SU-DHL-6 (cell line): ENCODE measurements at regions not wholly inside any gene's neighbourhood (a gene's known extent, or its start where the extent isn't known, plus 50 kb on each side); places are given as distances from the start of the nearest gene placed in this dataset.

Experiments
- H2AFZ ChIP-seq: fragments of 200-600 bp; sonication (generic); 2 replicates; pipeline ENCODE4 v1.6.1; 2014; ENCODE audit warnings: low read depth, mild to moderate bottlenecking, moderate library complexity, mixed read lengths, antibody characterized with exemption, low read length; ENCODE audit not compliant: severe bottlenecking
- H3F3A ChIP-seq: fragments of 200-600 bp; shearing (Covaris generic); 2 replicates; pipeline ENCODE4 v1.6.0; 2016; ENCODE audit warnings: antibody characterized with exemption, mild to moderate bottlenecking; ENCODE audit not compliant: insufficient read depth
- H3K27ac ChIP-seq: fragments of 200-600 bp; sonication (generic); 2 replicates; pipeline ENCODE4 v1.5.1; 2016; ENCODE audit warnings: low read depth, mild to moderate bottlenecking, low read length, moderate library complexity, mixed read lengths
- H3K27me3 ChIP-seq: fragments of 200-600 bp; sonication (generic), shearing (Covaris generic); 2 replicates; pipeline ENCODE4 v1.6.0; 2014; ENCODE audit warnings: mild to moderate bottlenecking, low read length
- H3K36me3 ChIP-seq: fragments of 200-600 bp; sonication (generic); 2 replicates; pipeline ENCODE4 v1.6.1; 2014; ENCODE audit warnings: mild to moderate bottlenecking, low read length, mixed read lengths
- H3K4me2 ChIP-seq: fragments of 300-600, 200-600 bp; shearing (Covaris generic), sonication (generic); 2 replicates; pipeline ENCODE4 v1.6.0; 2014; ENCODE audit warnings: low read length, low read depth, mild to moderate bottlenecking; ENCODE audit not compliant: poor library complexity, severe bottlenecking
- H3K4me3 ChIP-seq: fragments of 200-600 bp; sonication (generic); 2 replicates; pipeline ENCODE4 v1.5.1; 2014; ENCODE audit warnings: antibody characterized with exemption, low read length, mild to moderate bottlenecking, mixed read lengths; ENCODE audit not compliant: insufficient read depth, poor library complexity, severe bottlenecking
- H3K79me2 ChIP-seq: fragments of 200-600 bp; sonication (generic); 2 replicates; pipeline ENCODE4 v1.6.1; 2014; ENCODE audit warnings: mild to moderate bottlenecking, low read length, moderate library complexity; ENCODE audit not compliant: insufficient read depth
- H3K9ac ChIP-seq: fragments of 200-600 bp; sonication (generic); 2 replicates; pipeline ENCODE4 v1.7.0; 2014; ENCODE audit warnings: mild to moderate bottlenecking, low read length
- H3K9me2 ChIP-seq: fragments of 200-600 bp; sonication (generic); replicated peaks from 2 replicates; pipeline ENCODE4 v1.6.1; 2014; ENCODE audit warnings: low read length; ENCODE audit not compliant: insufficient read depth
- H3K9me3 ChIP-seq: fragments of 200-600 bp; sonication (generic); 2 replicates; pipeline ENCODE4 v1.6.1; 2014; ENCODE audit warnings: low read length, mixed read lengths; ENCODE audit not compliant: insufficient read depth
- H4K20me1 ChIP-seq: fragments of 200-600 bp; sonication (generic); 2 replicates; pipeline ENCODE4 v1.6.1; 2014; ENCODE audit warnings: low read depth, mild to moderate bottlenecking, antibody characterized with exemption, low read length, moderate library complexity, mixed read lengths
- EZH2phosphoT487 ChIP-seq: fragments of 200-600 bp; sonication (generic), shearing (Covaris generic); conservative IDR thresholded peaks from 2 replicates; pipeline ENCODE4 v1.6.1; 2018; ENCODE audit warnings: mild to moderate bottlenecking, antibody characterized with exemption, low read length, moderate library complexity, mixed read lengths
- TF ChIP-seq, protein P1 (sequence below): fragments of 200-600 bp; sonication (generic); IDR thresholded peaks from one replicate; pipeline ENCODE4 v1.5.1; 2017; ENCODE audit warnings: antibody characterized with exemption, mild to moderate bottlenecking, low read length, moderate library complexity; ENCODE audit not compliant: insufficient read depth, poor library complexity, severe bottlenecking

DNA sequence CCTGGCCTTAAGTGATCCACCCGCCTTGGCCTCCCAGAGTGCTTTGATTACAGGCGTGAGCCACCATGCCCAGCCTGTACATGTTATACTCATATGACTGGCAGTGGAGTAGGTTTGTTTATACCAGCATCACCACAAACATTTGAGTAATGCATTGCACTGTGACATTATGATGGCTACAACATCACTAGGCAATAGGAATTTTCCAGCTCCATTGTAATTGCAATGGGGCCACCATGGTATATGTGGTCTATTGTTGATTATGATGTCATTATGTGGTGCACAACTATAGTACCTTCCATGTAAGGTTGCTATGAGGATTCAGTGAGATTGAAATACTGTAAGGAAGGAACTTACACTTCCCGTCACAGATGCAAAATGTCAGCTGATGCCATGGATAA is 168.9 kb downstream of the COPRS start:
- Histone ChIP-seq H3K9me3 (no peaks in the 10 kb centered on the region), H3K9me2 (no peaks in the 10 kb centered on the region), H3K9ac (no peak overlapping the region), H3K4me3 (no peak overlapping the region), H3K36me3 (no peaks in the 10 kb centered on the region), H4K20me1 (no peaks in the 10 kb centered on the region), H3K27ac (no peak overlapping the region), H2AFZ (no peak overlapping the region), H3K27me3 (no peaks in the 10 kb centered on the region), H3K79me2 (no peaks in the 10 kb centered on the region), H3F3A (no peaks in the 10 kb centered on the region), H3K4me2 (no peak overlapping the region)
- no peak for TF ChIP-seq EZH2phosphoT487
- TF ChIP-seq, protein P1, sequence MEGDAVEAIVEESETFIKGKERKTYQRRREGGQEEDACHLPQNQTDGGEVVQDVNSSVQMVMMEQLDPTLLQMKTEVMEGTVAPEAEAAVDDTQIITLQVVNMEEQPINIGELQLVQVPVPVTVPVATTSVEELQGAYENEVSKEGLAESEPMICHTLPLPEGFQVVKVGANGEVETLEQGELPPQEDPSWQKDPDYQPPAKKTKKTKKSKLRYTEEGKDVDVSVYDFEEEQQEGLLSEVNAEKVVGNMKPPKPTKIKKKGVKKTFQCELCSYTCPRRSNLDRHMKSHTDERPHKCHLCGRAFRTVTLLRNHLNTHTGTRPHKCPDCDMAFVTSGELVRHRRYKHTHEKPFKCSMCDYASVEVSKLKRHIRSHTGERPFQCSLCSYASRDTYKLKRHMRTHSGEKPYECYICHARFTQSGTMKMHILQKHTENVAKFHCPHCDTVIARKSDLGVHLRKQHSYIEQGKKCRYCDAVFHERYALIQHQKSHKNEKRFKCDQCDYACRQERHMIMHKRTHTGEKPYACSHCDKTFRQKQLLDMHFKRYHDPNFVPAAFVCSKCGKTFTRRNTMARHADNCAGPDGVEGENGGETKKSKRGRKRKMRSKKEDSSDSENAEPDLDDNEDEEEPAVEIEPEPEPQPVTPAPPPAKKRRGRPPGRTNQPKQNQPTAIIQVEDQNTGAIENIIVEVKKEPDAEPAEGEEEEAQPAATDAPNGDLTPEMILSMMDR = no peak

DNA sequence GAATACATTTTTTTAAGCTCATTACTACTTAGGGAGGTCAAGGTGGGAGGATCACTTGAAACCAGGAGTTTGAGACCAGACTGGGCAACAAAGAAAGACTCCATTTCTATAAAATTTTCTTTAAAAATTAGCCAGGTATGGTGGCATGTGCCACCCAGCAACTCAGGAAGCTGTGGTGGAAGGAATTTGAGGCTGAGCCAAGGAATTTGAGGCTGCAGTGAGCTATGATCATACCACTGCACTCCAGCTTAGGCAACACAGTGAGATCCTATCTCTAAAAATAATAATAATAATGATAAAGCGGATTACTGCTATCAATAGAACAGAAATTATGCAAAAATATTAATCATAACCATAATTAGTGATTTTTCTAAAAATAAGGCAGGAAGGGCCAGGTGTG is 170.3 kb downstream of the COPRS start:
- Histone ChIP-seq H4K20me1 (no peaks in the 10 kb centered on the region), H3K27ac (no peak overlapping the region), H3K9me3 (no peaks in the 10 kb centered on the region), H3K4me3 (no peak overlapping the region), H3K27me3 (no peaks in the 10 kb centered on the region), H3K9ac (no peak overlapping the region), H3K36me3 (no peaks in the 10 kb centered on the region), H3K4me2 (no peak overlapping the region), H2AFZ (no peak overlapping the region), H3K9me2 (no peaks in the 10 kb centered on the region), H3K79me2 (no peaks in the 10 kb centered on the region), H3F3A (no peaks in the 10 kb centered on the region)
- no peak for TF ChIP-seq EZH2phosphoT487
- TF ChIP-seq, protein P1 = no peak

DNA sequence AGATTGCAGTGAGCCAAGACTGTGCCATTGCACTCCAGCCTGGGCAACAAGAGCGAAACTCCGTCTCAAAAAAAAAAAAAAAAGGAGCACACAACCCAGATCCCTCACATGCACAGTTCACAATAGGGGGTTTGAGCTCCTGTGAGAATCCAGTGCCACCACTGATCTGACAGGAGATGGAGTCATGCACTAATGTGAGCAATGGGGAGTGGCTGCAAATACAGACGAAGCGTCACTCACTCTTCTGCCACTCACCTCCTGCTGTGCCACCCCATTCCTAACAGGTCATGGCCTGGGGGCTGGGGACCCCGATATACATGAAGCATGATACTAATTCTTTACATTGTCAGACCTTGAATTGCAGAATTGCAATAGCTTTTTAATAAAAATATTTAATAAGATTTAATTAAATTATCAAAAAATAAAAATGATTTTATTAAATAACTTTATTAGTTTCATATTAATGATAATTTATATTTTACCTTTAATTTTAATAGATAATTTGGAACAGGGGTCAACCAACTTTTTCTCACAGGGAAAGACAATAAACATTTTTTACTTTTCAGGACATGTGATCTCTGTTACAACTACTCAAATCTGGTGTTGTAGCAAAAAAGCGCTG is 171.4 kb downstream of the COPRS start:
- no peaks in the 10 kb centered on the region for H3K9me3 ChIP-seq
- no peak overlapping the region for H3K4me3 ChIP-seq
- H3K79me2 ChIP-seq = no peaks in the 10 kb centered on the region
- no peak for TF ChIP-seq EZH2phosphoT487
- TF ChIP-seq, protein P1 = no peak
- H3K9ac ChIP-seq = no peak overlapping the region
- no peak overlapping the region for H3K27ac ChIP-seq
- no peak overlapping the region for H2AFZ ChIP-seq
- H3K4me2 ChIP-seq = no peak overlapping the region
- H3K27me3 ChIP-seq = no peaks in the 10 kb centered on the region
- no peaks in the 10 kb centered on the region for H4K20me1 ChIP-seq
- no peaks in the 10 kb centered on the region for H3K9me2 ChIP-seq
- no peaks in the 10 kb centered on the region for H3K36me3 ChIP-seq
- no peaks in the 10 kb centered on the region for H3F3A ChIP-seq
